Transverse colon (tissue), 4 donors: ENCODE measurements at regions not wholly inside any gene's neighbourhood (a gene's known extent, or its start where the extent isn't known, plus 50 kb on each side); places are given as distances from the start of the nearest gene placed in this dataset.

Source experiments
- DNase-seq: peaks from one replicate; pipeline ENCODE4 v3.0.0-alpha.2; 2019
- H3K27ac ChIP-seq, 4 donors: fragments of 200-600 bp; sonication (generic); 2 replicates each; pipeline ENCODE4 v1.5.1; 2016 to 2018; ENCODE audit warnings: inconsistent platforms in 4 of 4
- H3K27me3 ChIP-seq: fragments of 200-600 bp; sonication (generic); 2 replicates; pipeline ENCODE4 v1.5.1; 2017; ENCODE audit warnings: inconsistent platforms
- H3K36me3 ChIP-seq, 4 donors: fragments of 200-600 bp; sonication (generic); 2 replicates each; pipeline ENCODE4 v1.5.1; 2017 to 2019; ENCODE audit warnings: inconsistent platforms in 4 of 4
- H3K4me1 ChIP-seq, 4 donors: fragments of 200-600 bp; sonication (generic); 2 replicates each; pipeline ENCODE4 v1.5.1; 2017 to 2020; ENCODE audit warnings: inconsistent platforms in 4 of 4
- H3K4me3 ChIP-seq, 4 donors: fragments of 200-600 bp; sonication (generic); 1 replicate in 1 of 4; 2 replicates in 3 of 4; pipeline versions ENCODE4 v1.5.1 to v1.6.1; 2017 to 2019; ENCODE audit warnings: inconsistent platforms in 4 of 4
- H3K9me3 ChIP-seq, 2 donors: fragments of 200-600 bp; sonication (generic); 2 replicates each; pipeline ENCODE4 v1.5.1; 2017 to 2019; ENCODE audit warnings: inconsistent platforms in 2 of 2
- CTCF ChIP-seq, 5 experiments: fragments of 200-600 bp in 3 of 5; fragments of 450-650 bp in 2 of 5; sonication (generic) in 3 of 5; IDR thresholded peaks; 1 replicate in 2 of 5; 2 replicates in 3 of 5; pipeline ENCODE4 v1.5.1; 2016 to 2017; ENCODE audit warnings: antibody characterized with exemption in 5 of 5, inconsistent platforms in 3 of 5, mild to moderate bottlenecking in 2 of 5, moderate library complexity in 1 of 5
- EP300 ChIP-seq: sonication (generic); formaldehyde crosslinking; IDR thresholded peaks from one replicate; pipeline ENCODE4 v1.6.1; 2017; ENCODE audit warnings: antibody characterized with exemption, low read depth
- POLR2A ChIP-seq: fragments of 450-650 bp; IDR thresholded peaks from one replicate; pipeline ENCODE4 v1.6.1; 2016; ENCODE audit warnings: antibody characterized with exemption, mild to moderate bottlenecking, moderate library complexity
- POLR2AphosphoS5 ChIP-seq, 3 donors: sonication (generic); formaldehyde crosslinking; IDR thresholded peaks; one replicate each; pipeline ENCODE4 v1.6.1; 2016; ENCODE audit warnings: antibody characterized with exemption in 3 of 3
- WGBS, 2 donors: methylation state at CpG; one replicate each; pipeline ENCODE4 v1.1.5; 2018; ENCODE audit warnings: low coverage in 1 of 2; 5-methylcytosine and 5-hydroxymethylcytosine counted together
- in situ Hi-C, 4 donors: fragments of 200-750 bp; cut with MboI; loops; one replicate each; pipeline versions ENCODE4 v1.15.0 to v1.15.1; 2017; ENCODE audit warnings: low sequenced_read_pairs in 3 of 4, low pct_ligation_motif_present in 1 of 4, low pct_unique_long_range_greater_than_20kb in 1 of 4
- intact Hi-C: fragments of 100-400 bp; cut with DNase I; formaldehyde crosslinking; loops from one replicate; pipeline ENCODE4 v1.15.1; 2023; ENCODE audit warnings: low total_unique reads

GRCh38 chr2:125185691-125186270, 1160.7 kb downstream of the CNTNAP5 start:
- 75% methylated on average over 5 of the region's 5 CpGs; no CpG with 5 or more reads in 1 of the 2 donors for WGBS, 2 donors

GRCh38 chr2:125207431-125207830, 1182.3 kb downstream of the CNTNAP5 start:
- Histone ChIP-seq H3K4me3 (no peak overlapping the region), H3K4me1 (no peaks in the 10 kb centered on the region), H3K36me3 (no peaks in the 10 kb centered on the region), H3K9me3 (no peaks in the 10 kb centered on the region), H3K27me3 (no peaks in the 10 kb centered on the region), H3K27ac (no peak overlapping the region)
- 81 to 85% methylated on average over 3 of the region's 3 CpGs for WGBS, 2 donors
- intact Hi-C loops = no loop called here
- no peak for DNase-seq
- in situ Hi-C loops = no loop called here
- TF ChIP-seq POLR2AphosphoS5 (IDR thresholded peaks at IDR 0.05) (no peak), POLR2A (no peak), EP300 (no peak), CTCF (IDR thresholded peaks at IDR 0.05) (no peak)

More at GRCh38 chr2:125185691-125186270, 1160.7 kb downstream of the CNTNAP5 start:
- H3K9me3 ChIP-seq = no peaks in the 10 kb centered on the region
- in situ Hi-C loops = no loop called here
- H3K27me3 ChIP-seq = no peaks in the 10 kb centered on the region
- no peak overlapping the region for H3K27ac ChIP-seq
- no peaks in the 10 kb centered on the region for H3K4me1 ChIP-seq
- no peak for TF ChIP-seq EP300
- no peak for TF ChIP-seq POLR2AphosphoS5 (IDR thresholded peaks at IDR 0.05)
- no peak for TF ChIP-seq POLR2A
- no peak for TF ChIP-seq CTCF (IDR thresholded peaks at IDR 0.05)
- no peak overlapping the region for H3K4me3 ChIP-seq
- intact Hi-C loops = no loop called here
- H3K36me3 ChIP-seq = no peaks in the 10 kb centered on the region
- DNase-seq = no peak

- DNase-seq = no peak
- Histone ChIP-seq H3K4me3 (no peak overlapping the region), H3K27ac (no peak overlapping the region), H3K4me1 (no peaks in the 10 kb centered on the region), H3K9me3 (peaks cover 4 to 6% of the 10 kb centered on the region in 2 donors), H3K27me3 (no peaks in the 10 kb centered on the region), H3K36me3 (no peaks in the 10 kb centered on the region)
- intact Hi-C loops (no loop called here), in situ Hi-C loops (no loop called here)
- TF ChIP-seq EP300 = no peak
- TF ChIP-seq POLR2A = no peak
- no peak for TF ChIP-seq POLR2AphosphoS5 (IDR thresholded peaks at IDR 0.05)
- TF ChIP-seq CTCF (IDR thresholded peaks at IDR 0.05) = no peak
Observed at GRCh38 chr2:125216321-125216720, 1191.2 kb downstream of the CNTNAP5 start.

GRCh38 chr2:125224188-125224587, 1199.1 kb downstream of the CNTNAP5 start:
- intact Hi-C loops = no loop called here
- in situ Hi-C loops = no loop called here
- Histone ChIP-seq H3K27me3 (no peaks in the 10 kb centered on the region), H3K4me1 (no peaks in the 10 kb centered on the region), H3K27ac (no peak overlapping the region), H3K9me3 (peaks cover 4 to 6% of the 10 kb centered on the region in 2 donors), H3K4me3 (no peak overlapping the region), H3K36me3 (no peaks in the 10 kb centered on the region)
- no peak for DNase-seq
- WGBS, 2 donors = 93% methylated on average over 6 of the region's 6 CpGs; no CpG with 5 or more reads in 1 of the 2 donors
- TF ChIP-seq POLR2A (no peak), POLR2AphosphoS5 (IDR thresholded peaks at IDR 0.05) (no peak), CTCF (IDR thresholded peaks at IDR 0.05) (no peak), EP300 (no peak)
